Loucy (cell line): ENCODE measurements at regions not wholly inside any gene's neighbourhood (a gene's known extent, or its start where the extent isn't known, plus 50 kb on each side); places are given as distances from the start of the nearest gene placed in this dataset.

ENCODE experiments used
- CTCF ChIP-seq: fragments of 200-600 bp; sonication (generic); conservative IDR thresholded peaks from 2 replicates; pipeline ENCODE4 v1.5.1; 2014; ENCODE audit warnings: mild to moderate bottlenecking, antibody characterized with exemption, low read length
- EZH2phosphoT487 ChIP-seq: fragments of 200-600 bp; IDR thresholded peaks from 2 replicates; pipeline ENCODE4 v1.6.1; 2018; ENCODE audit warnings: antibody characterized with exemption, mild to moderate bottlenecking, moderate library complexity, borderline replicate concordance

DNA sequence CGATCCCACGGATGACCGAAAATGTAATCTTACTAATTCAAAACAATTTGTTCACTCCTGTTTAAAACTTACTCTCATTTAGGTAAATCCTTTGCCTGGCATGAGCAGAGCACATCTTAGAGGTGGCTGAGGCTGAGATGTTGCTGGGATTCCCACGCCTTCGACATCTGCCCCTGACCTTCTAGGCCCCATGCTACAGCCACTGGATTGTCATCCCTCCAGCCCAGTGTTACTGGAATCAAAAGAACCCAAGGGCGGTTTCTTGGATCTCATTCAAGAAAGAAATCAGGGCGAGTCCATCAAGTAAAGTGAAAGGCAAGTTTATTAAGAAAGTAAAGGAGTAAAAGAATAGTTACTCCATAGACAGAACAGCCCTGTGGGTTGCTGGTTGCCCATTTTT is 64.5 kb upstream of the SHISA6 start:
- no peak for TF ChIP-seq CTCF
- TF ChIP-seq EZH2phosphoT487: no peak
